Activated CD8-positive, alpha-beta memory T cell treated with anti-CD3 and anti-CD28 coated beads, Interleukin-2, amount 10 ng/mL, durations not matched to agents 7 days and 5 days (primary cell): ENCODE measurements at regions not wholly inside any gene's neighbourhood (a gene's known extent, or its start where the extent isn't known, plus 50 kb on each side); places are given as distances from the start of the nearest gene placed in this dataset.

Experiments used
- ATAC-seq: fragments of 150-1000 bp; cut with Tn5 transposase; one replicate; pipeline ENCODE4 v1.10.0; 2021; ENCODE audit warnings: moderate library complexity
- CTCF ChIA-PET: fragments of 350-600 bp; sonication (Branson Sonifier 250); formaldehyde crosslinking; loops from one replicate; lab custom pipeline; 2021; ENCODE audit warnings: antibody characterized with exemption; lab: Charles Lee
- DNase-seq: peaks from one replicate; pipeline ENCODE4 v3.0.0-alpha.2; 2020
- H3K27ac Mint-ChIP-seq: one replicate; pipeline ENCODE4 v1.8.0; 2021; ENCODE audit warnings: mild to moderate bottlenecking, mixed read lengths
- H3K27me3 Mint-ChIP-seq: one replicate; pipeline ENCODE4 v1.8.0; 2021; ENCODE audit warnings: mixed read lengths
- H3K36me3 Mint-ChIP-seq: one replicate; pipeline ENCODE4 v1.8.0; 2021; ENCODE audit warnings: mild to moderate bottlenecking, mixed read lengths
- H3K4me1 Mint-ChIP-seq: one replicate; pipeline ENCODE4 v1.8.0; 2021; ENCODE audit warnings: mixed read lengths
- H3K4me3 Mint-ChIP-seq: one replicate; pipeline ENCODE4 v1.8.0; 2021; ENCODE audit warnings: mild to moderate bottlenecking, moderate library complexity, mixed read lengths
- H3K9me3 Mint-ChIP-seq: one replicate; pipeline ENCODE4 v1.8.0; 2022; ENCODE audit warnings: low read depth, mixed read lengths

- Mint-ChIP-seq H3K27me3 (peaks cover 15% of the 10 kb centered on the region), H3K4me1 (no peaks in the 10 kb centered on the region), H3K27ac (no peak overlapping the region), H3K36me3 (no peaks in the 10 kb centered on the region), H3K4me3 (no peak overlapping the region), H3K9me3 (no peaks in the 10 kb centered on the region)
- no peak for ATAC-seq
- no peak for DNase-seq
- CTCF ChIA-PET: no interaction called here
These were observed 167.1 kb downstream of the NFKBIZ start for GRCh38 chr3:102016417-102016816.

GRCh38 chr3:102017784-102018183 is 168.5 kb downstream of the NFKBIZ start:
- peaks cover 10% of the 10 kb centered on the region for H3K27me3 Mint-ChIP-seq
- CTCF ChIA-PET: no interaction called here
- H3K36me3 Mint-ChIP-seq: no peaks in the 10 kb centered on the region
- H3K4me3 Mint-ChIP-seq: no peak overlapping the region
- ATAC-seq: no peak
- no peaks in the 10 kb centered on the region for H3K4me1 Mint-ChIP-seq
- H3K27ac Mint-ChIP-seq: no peak overlapping the region
- H3K9me3 Mint-ChIP-seq: no peaks in the 10 kb centered on the region
- DNase-seq: no peak

- no peaks in the 10 kb centered on the region for H3K9me3 Mint-ChIP-seq
- no peaks in the 10 kb centered on the region for H3K36me3 Mint-ChIP-seq
- ATAC-seq: no peak
- H3K4me1 Mint-ChIP-seq: no peaks in the 10 kb centered on the region
- peaks cover 10% of the 10 kb centered on the region for H3K27me3 Mint-ChIP-seq
- no peak overlapping the region for H3K4me3 Mint-ChIP-seq
- no peak for DNase-seq
- no peak overlapping the region for H3K27ac Mint-ChIP-seq
- CTCF ChIA-PET: no interaction called here
These were observed 169.2 kb downstream of the NFKBIZ start for GRCh38 chr3:102018551-102018950.

- peaks cover 2% of the 10 kb centered on the region for H3K9me3 Mint-ChIP-seq
- no peak for DNase-seq
- no peaks in the 10 kb centered on the region for H3K4me1 Mint-ChIP-seq
- H3K4me3 Mint-ChIP-seq: no peak overlapping the region
- CTCF ChIA-PET: no interaction called here
- ATAC-seq: no peak
- no peaks in the 10 kb centered on the region for H3K36me3 Mint-ChIP-seq
- H3K27ac Mint-ChIP-seq: no peak overlapping the region
- H3K27me3 Mint-ChIP-seq: peaks cover 12% of the 10 kb centered on the region
These were observed 171.4 kb downstream of the NFKBIZ start for GRCh38 chr3:102020735-102021134.

- no peak for DNase-seq
- CTCF ChIA-PET: no interaction called here
These were observed 175.1 kb downstream of the NFKBIZ start for GRCh38 chr3:102024270-102024904.

GRCh38 chr3:102025606-102026270 is 176.4 kb downstream of the NFKBIZ start:
- Mint-ChIP-seq H3K9me3 (peaks cover 4% of the 10 kb centered on the region), H3K27me3 (peaks cover 2% of the 10 kb centered on the region), H3K4me1 (no peaks in the 10 kb centered on the region), H3K4me3 (no peak overlapping the region), H3K27ac (no peak overlapping the region), H3K36me3 (peaks cover 2% of the 10 kb centered on the region)
- DNase-seq (no peak), ATAC-seq (no peak)
- CTCF ChIA-PET: no interaction called here

More at GRCh38 chr3:102024270-102024904, 175.1 kb downstream of the NFKBIZ start:
- Mint-ChIP-seq H3K27ac (no peak overlapping the region), H3K4me1 (no peaks in the 10 kb centered on the region), H3K27me3 (peaks cover 9% of the 10 kb centered on the region), H3K9me3 (peaks cover 4% of the 10 kb centered on the region), H3K4me3 (no peak overlapping the region), H3K36me3 (peaks cover 2% of the 10 kb centered on the region)
- ATAC-seq: no peak

GRCh38 chr3:102026656-102027055 is 177.3 kb downstream of the NFKBIZ start:
- H3K36me3 Mint-ChIP-seq: peaks cover 2% of the 10 kb centered on the region
- H3K27me3 Mint-ChIP-seq: peaks cover 2% of the 10 kb centered on the region
- no peak for DNase-seq
- no peak overlapping the region for H3K4me3 Mint-ChIP-seq
- H3K9me3 Mint-ChIP-seq: peaks cover 4% of the 10 kb centered on the region
- no peak overlapping the region for H3K27ac Mint-ChIP-seq
- H3K4me1 Mint-ChIP-seq: no peaks in the 10 kb centered on the region
- no peak for ATAC-seq
- CTCF ChIA-PET: no interaction called here

- peaks cover 2% of the 10 kb centered on the region for H3K36me3 Mint-ChIP-seq
- peaks cover 2% of the 10 kb centered on the region for H3K9me3 Mint-ChIP-seq
- no peak overlapping the region for H3K27ac Mint-ChIP-seq
- H3K4me3 Mint-ChIP-seq: no peak overlapping the region
- ATAC-seq (no peak), DNase-seq (no peak)
- no peaks in the 10 kb centered on the region for H3K4me1 Mint-ChIP-seq
- CTCF ChIA-PET: no interaction called here
- no peaks in the 10 kb centered on the region for H3K27me3 Mint-ChIP-seq
These were observed 181.3 kb downstream of the NFKBIZ start for GRCh38 chr3:102030661-102031060.

GRCh38 chr3:102031834-102032233 is 182.5 kb downstream of the NFKBIZ start:
- H3K9me3 Mint-ChIP-seq: no peaks in the 10 kb centered on the region
- H3K27me3 Mint-ChIP-seq: no peaks in the 10 kb centered on the region
- CTCF ChIA-PET: no interaction called here
- peaks cover 2% of the 10 kb centered on the region for H3K36me3 Mint-ChIP-seq
- no peaks in the 10 kb centered on the region for H3K4me1 Mint-ChIP-seq
- no peak for ATAC-seq
- DNase-seq: no peak
- no peak overlapping the region for H3K27ac Mint-ChIP-seq
- no peak overlapping the region for H3K4me3 Mint-ChIP-seq

- H3K4me3 Mint-ChIP-seq: no peak overlapping the region
- H3K27ac Mint-ChIP-seq: no peak overlapping the region
- DNase-seq (no peak), ATAC-seq (no peak)
- CTCF ChIA-PET: no interaction called here
- no peaks in the 10 kb centered on the region for H3K4me1 Mint-ChIP-seq
- H3K9me3 Mint-ChIP-seq: no peaks in the 10 kb centered on the region
- H3K27me3 Mint-ChIP-seq: no peaks in the 10 kb centered on the region
- H3K36me3 Mint-ChIP-seq: peaks cover 2% of the 10 kb centered on the region
These were observed 183.4 kb downstream of the NFKBIZ start for GRCh38 chr3:102032491-102033383.

- Mint-ChIP-seq H3K27me3 (no peaks in the 10 kb centered on the region), H3K4me1 (peaks cover 2% of the 10 kb centered on the region), H3K27ac (no peak overlapping the region), H3K9me3 (peaks cover 2% of the 10 kb centered on the region), H3K36me3 (peaks cover 3% of the 10 kb centered on the region), H3K4me3 (no peak overlapping the region)
- CTCF ChIA-PET: no interaction called here
- no peak for DNase-seq
- ATAC-seq: no peak
These were observed 185.5 kb downstream of the NFKBIZ start for GRCh38 chr3:102034639-102035451.

- H3K4me3 Mint-ChIP-seq: no peak overlapping the region
- H3K4me1 Mint-ChIP-seq: peaks cover 2% of the 10 kb centered on the region
- CTCF ChIA-PET: no interaction called here
- DNase-seq: no peak
- peaks cover 5% of the 10 kb centered on the region for H3K9me3 Mint-ChIP-seq
- H3K27me3 Mint-ChIP-seq: no peaks in the 10 kb centered on the region
- no peak overlapping the region for H3K27ac Mint-ChIP-seq
- peaks cover 4% of the 10 kb centered on the region for H3K36me3 Mint-ChIP-seq
- no peak for ATAC-seq
These were observed 186.7 kb downstream of the NFKBIZ start for GRCh38 chr3:102036017-102036416.

GRCh38 chr3:102036472-102036871 is 187.2 kb downstream of the NFKBIZ start:
- ATAC-seq (no peak), DNase-seq (no peak)
- peaks cover 3% of the 10 kb centered on the region for H3K27me3 Mint-ChIP-seq
- H3K4me3 Mint-ChIP-seq: no peak overlapping the region
- H3K36me3 Mint-ChIP-seq: peaks cover 6% of the 10 kb centered on the region
- peaks cover 5% of the 10 kb centered on the region for H3K9me3 Mint-ChIP-seq
- no peak overlapping the region for H3K27ac Mint-ChIP-seq
- CTCF ChIA-PET: no interaction called here
- peaks cover 2% of the 10 kb centered on the region for H3K4me1 Mint-ChIP-seq
